ENCODE measurements at regions not wholly inside any gene's neighbourhood (a gene's known extent, or its start where the extent isn't known, plus 50 kb on each side); places are given as distances from the start of the nearest gene placed in this dataset.

- Mint-ChIP-seq H3K4me3 (no peak overlapping the region), H3K9me3 (peaks cover 3% of the 10 kb centered on the region; the same call in 1 of the 2 replicates), H3K4me1 (ENCODE audit: low read depth) (peaks cover 3% of the 10 kb centered on the region), H3K36me3 (ENCODE audit: low read depth) (no peaks in the 10 kb centered on the region), H3K27ac (no peak overlapping the region), H3K27me3 (ENCODE audit: insufficient read depth) (no peaks in the 10 kb centered on the region; the same call in 1 of the 2 replicates)
- DNase-seq, result no peak
- TF ChIP-seq, protein P1, sequence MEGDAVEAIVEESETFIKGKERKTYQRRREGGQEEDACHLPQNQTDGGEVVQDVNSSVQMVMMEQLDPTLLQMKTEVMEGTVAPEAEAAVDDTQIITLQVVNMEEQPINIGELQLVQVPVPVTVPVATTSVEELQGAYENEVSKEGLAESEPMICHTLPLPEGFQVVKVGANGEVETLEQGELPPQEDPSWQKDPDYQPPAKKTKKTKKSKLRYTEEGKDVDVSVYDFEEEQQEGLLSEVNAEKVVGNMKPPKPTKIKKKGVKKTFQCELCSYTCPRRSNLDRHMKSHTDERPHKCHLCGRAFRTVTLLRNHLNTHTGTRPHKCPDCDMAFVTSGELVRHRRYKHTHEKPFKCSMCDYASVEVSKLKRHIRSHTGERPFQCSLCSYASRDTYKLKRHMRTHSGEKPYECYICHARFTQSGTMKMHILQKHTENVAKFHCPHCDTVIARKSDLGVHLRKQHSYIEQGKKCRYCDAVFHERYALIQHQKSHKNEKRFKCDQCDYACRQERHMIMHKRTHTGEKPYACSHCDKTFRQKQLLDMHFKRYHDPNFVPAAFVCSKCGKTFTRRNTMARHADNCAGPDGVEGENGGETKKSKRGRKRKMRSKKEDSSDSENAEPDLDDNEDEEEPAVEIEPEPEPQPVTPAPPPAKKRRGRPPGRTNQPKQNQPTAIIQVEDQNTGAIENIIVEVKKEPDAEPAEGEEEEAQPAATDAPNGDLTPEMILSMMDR (IDR thresholded peaks at IDR 0.05), result no peak
Measured at GRCh38 chr3:154893813-154894212, 186.3 kb upstream of the MME start.

DNA sequence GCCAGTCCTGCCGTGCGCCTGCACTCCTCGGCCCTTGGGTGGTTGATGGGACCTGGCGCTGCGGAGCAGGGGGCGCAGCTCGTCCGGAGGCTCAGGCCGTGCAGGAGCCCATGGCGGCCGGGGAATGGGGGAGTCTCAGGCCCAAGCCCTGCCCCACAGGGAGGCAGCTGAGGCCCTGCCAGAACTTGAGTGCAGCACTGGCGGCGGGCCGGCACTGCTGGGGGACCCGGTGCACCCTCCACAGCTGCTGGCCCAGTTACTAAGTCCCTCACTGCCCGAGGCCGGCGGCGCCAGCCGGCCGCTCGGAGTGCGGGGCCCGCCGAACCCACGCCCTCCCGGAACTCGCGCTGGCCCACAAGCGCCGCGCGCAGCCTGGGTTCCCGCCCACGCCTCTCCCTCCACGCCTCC is 190.9 kb upstream of the MME start:
- Mint-ChIP-seq H3K36me3 (ENCODE audit: low read depth) (peaks cover 12% of the 10 kb centered on the region), H3K9me3 (peaks cover 3% of the 10 kb centered on the region; the same call in 1 of the 2 replicates), H3K27ac (no peak overlapping the region), H3K4me3 (no peak overlapping the region), H3K27me3 (ENCODE audit: insufficient read depth) (no peaks in the 10 kb centered on the region), H3K4me1 (ENCODE audit: low read depth) (peaks cover 32% of the 10 kb centered on the region)
- no peak for DNase-seq
- TF ChIP-seq, protein P1 (IDR thresholded peaks at IDR 0.05), result no peak

DNA sequence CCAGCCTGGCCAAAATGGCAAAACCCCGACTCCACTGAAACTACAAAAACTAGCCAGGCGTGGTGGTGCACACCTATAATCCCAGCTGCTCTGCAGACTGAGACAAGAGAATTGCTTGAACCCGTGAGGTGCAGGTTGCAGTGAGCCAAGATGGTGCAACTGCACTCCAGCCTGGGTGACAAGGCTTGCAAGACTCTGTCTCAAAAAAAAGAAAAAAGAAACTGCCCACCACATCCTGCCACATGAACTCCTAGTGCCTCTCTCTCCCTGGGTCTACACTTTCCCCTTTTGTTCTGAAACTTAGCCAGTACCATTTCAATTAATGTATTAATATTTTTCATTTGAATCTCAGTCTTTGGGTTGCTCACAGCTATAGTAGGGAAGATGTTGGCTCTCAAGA is 192.2 kb upstream of the MME start:
- Mint-ChIP-seq H3K36me3 (ENCODE audit: low read depth) (peaks cover 17% of the 10 kb centered on the region), H3K4me3 (no peak overlapping the region), H3K27me3 (ENCODE audit: insufficient read depth) (peaks cover 3% of the 10 kb centered on the region; the same call in 1 of the 2 replicates), H3K9me3 (peaks cover 3% of the 10 kb centered on the region; the same call in 1 of the 2 replicates), H3K4me1 (ENCODE audit: low read depth) (peaks cover 36% of the 10 kb centered on the region), H3K27ac (no peak overlapping the region)
- DNase-seq, result no peak
- TF ChIP-seq, protein P1 (IDR thresholded peaks at IDR 0.05), result no peak

- H3K27me3 Mint-ChIP-seq (ENCODE audit: insufficient read depth), result peaks cover 3% of the 10 kb centered on the region; the same call in 1 of the 2 replicates
Measured at GRCh38 chr3:154886437-154886836, 193.7 kb upstream of the MME start.

DNA sequence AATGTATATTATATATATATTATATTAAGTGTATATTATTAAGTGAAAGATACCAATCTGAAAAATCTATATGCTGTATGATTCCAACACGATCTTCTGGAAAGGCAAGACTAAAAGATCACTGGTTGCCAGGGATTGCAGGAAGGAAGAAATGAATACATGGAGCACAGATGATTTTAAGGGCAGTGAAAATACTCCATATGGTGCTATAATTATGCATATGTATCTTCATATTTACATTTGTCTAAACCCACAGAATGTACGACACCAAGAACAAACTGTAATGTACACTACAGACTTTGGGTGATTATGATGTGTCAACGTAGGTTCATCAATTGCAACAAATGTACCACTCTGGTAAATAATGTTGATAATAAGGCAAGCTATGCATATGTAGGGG is 194.7 kb upstream of the MME start:
- DNase-seq, result no peak
- peaks cover 3% of the 10 kb centered on the region; the same call in 1 of the 2 replicates for H3K27me3 Mint-ChIP-seq (ENCODE audit: insufficient read depth)
- TF ChIP-seq, protein P1 (IDR thresholded peaks at IDR 0.05), result no peak
- H3K27ac Mint-ChIP-seq, result peak overlapping the region; percentile 60
- H3K4me1 Mint-ChIP-seq (ENCODE audit: low read depth), result peaks cover 36% of the 10 kb centered on the region
- no peak overlapping the region for H3K4me3 Mint-ChIP-seq
- H3K9me3 Mint-ChIP-seq, result peaks cover 3% of the 10 kb centered on the region; the same call in 1 of the 2 replicates
- H3K36me3 Mint-ChIP-seq (ENCODE audit: low read depth), result peaks cover 17% of the 10 kb centered on the region

More at GRCh38 chr3:154886437-154886836, 193.7 kb upstream of the MME start:
- Mint-ChIP-seq H3K4me3 (peak overlapping the region; percentile 75), H3K4me1 (ENCODE audit: low read depth) (peaks cover 36% of the 10 kb centered on the region), H3K9me3 (peaks cover 3% of the 10 kb centered on the region; the same call in 1 of the 2 replicates), H3K27ac (peak overlapping the region; percentile 88), H3K36me3 (ENCODE audit: low read depth) (peaks cover 17% of the 10 kb centered on the region)
- TF ChIP-seq, protein P1 (IDR thresholded peaks at IDR 0.05), result no peak
- DNase-seq, result peak; percentile 97

Measured in HFFc6 (cell line).